Skeletal muscle tissue (tissue), 4 donors: ENCODE measurements at regions not wholly inside any gene's neighbourhood (a gene's known extent, or its start where the extent isn't known, plus 50 kb on each side); places are given as distances from the start of the nearest gene placed in this dataset. TPM values are rescaled to one million over a fixed set of nuclear protein-coding genes. Genes with fewer than 3 reads are reported as not detected.

Experiments used
- H3K27ac ChIP-seq: one replicate; pipeline ENCODE4 v1.7.0; 2013; ENCODE audit warnings: mild to moderate bottlenecking, low read depth, low read length, inconsistent platforms
- H3K27me3 ChIP-seq, 3 donors: one replicate each; pipeline ENCODE4 v1.7.0; 2013; ENCODE audit warnings: low read length in 3 of 3; ENCODE audit not compliant: control insufficient read depth in 3 of 3, insufficient read depth in 3 of 3
- H3K36me3 ChIP-seq, 3 donors: one replicate each; pipeline ENCODE4 v1.7.0; 2013; ENCODE audit warnings: low read length in 3 of 3; ENCODE audit not compliant: control insufficient read depth in 3 of 3, insufficient read depth in 3 of 3
- H3K4me1 ChIP-seq, 3 donors: one replicate each; pipeline ENCODE4 v1.7.0; 2013; ENCODE audit warnings: low read length in 3 of 3, mild to moderate bottlenecking in 3 of 3; ENCODE audit not compliant: control insufficient read depth in 3 of 3, insufficient read depth in 3 of 3
- H3K4me3 ChIP-seq, 3 donors: one replicate each; pipeline ENCODE4 v1.7.0; 2013; ENCODE audit warnings: low read length in 3 of 3
- H3K9ac ChIP-seq, 3 donors: one replicate each; pipeline ENCODE4 v1.7.0; 2013; ENCODE audit warnings: low read length in 3 of 3, mild to moderate bottlenecking in 3 of 3, moderate library complexity in 2 of 3, low read depth in 1 of 3
- H3K9me3 ChIP-seq, 3 donors: one replicate each; pipeline ENCODE4 v1.7.0; 2013; ENCODE audit warnings: low read length in 3 of 3; ENCODE audit not compliant: control insufficient read depth in 3 of 3
- small RNA-seq: library from RNA; depleted of rRNA; stranded (forward); fragments of <200 nt; gene quantifications from one replicate; pipeline ENCODE3, GENCODE V24; 2014
- donor health status: Osteomylitis.

DNA sequence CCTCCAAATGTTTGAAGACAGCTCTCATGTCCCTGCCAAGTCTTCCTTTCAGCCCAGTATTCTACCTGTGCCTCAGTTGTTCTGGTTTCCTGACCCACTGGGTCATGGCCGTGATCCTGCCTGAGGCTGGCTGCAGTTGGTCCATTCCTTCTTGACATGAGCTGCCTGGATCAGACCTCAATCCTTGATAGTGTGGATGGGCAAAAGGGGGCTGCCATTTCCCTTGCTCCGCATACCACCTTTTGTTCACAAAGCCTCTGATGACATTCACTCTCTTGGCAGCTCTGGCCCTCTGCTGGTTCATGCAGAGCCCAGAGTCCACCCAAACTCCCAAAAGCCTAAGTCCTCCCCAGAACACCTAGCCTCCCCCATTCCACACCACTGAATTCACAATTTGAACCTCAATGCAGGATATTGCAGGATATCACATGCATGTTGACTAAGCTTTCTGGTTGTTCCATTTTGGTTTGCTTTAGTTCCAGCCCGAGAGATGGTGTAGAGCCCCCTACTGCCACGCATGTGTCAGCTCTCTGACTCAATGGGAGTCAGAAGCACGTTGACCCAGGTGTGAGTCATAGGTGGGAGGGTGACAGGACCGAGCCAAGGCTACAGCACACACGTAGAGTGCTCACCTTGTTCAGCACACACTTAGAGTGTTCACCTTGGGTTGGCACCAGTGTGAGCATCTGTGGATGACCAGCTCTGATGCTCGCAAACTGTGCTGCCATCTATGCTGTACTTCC lies 137.2 kb downstream of the MTX3 start:
- H3K27me3 ChIP-seq = no peaks in the 10 kb centered on the region
- peaks cover 3 to 4% (median 4%) of the 10 kb centered on the region in 3 donors for H3K4me1 ChIP-seq
- H3K27ac ChIP-seq = no peak overlapping the region
- no peaks in the 10 kb centered on the region for H3K36me3 ChIP-seq
- H3K9ac ChIP-seq = no peak overlapping the region
- H3K9me3 ChIP-seq = no peaks in the 10 kb centered on the region
- no peak overlapping the region for H3K4me3 ChIP-seq

DNA sequence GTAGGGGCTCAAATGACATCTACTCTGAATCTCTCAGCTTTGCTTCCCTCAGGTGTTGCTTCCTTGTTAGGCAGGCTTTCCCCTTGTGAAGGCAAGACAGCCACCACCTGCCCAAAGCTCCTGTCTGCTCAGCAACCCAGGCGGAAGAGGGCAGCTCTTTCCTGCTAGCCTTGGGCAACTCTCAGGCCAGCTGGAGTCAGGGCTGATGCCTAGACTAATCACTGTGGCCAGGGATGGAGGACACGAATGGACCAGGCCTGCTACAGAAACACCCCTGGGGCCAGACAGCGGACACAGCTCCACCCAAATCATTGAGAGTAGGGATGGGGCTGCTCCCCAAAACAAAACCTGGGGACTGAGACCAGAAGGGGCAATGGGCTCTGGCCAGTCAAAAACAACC lies 138.0 kb downstream of the MTX3 start:
- H3K27me3 ChIP-seq = no peaks in the 10 kb centered on the region
- H3K9me3 ChIP-seq = no peaks in the 10 kb centered on the region
- no peak overlapping the region for H3K9ac ChIP-seq
- no peaks in the 10 kb centered on the region for H3K36me3 ChIP-seq
- H3K27ac ChIP-seq = no peak overlapping the region
- H3K4me3 ChIP-seq = no peak overlapping the region
- H3K4me1 ChIP-seq = peaks cover 0 to 3% (median 3%) of the 10 kb centered on the region in 3 donors

DNA sequence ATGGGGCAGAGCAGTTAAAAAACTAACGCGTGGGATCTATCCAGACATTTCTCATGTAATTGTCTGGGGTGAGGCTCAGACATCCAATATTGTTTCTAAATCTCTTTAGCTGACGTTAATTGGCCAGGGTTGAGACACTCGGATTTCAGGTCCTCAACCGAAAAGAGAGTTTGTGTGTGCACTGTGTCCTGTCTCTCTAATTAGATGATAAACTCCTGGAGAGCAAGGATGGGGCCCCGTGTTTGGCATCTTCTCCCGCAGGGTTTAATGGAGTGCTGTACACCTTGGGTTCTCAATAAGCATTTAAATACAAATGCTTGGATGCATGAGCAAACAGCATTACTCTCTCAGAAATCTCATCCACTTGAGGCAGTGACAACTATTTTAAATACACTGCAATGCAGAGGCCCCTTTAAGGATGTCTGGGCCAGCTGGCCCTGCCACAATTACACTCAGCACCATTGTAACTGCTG lies 139.6 kb downstream of the MTX3 start:
- H3K4me3 ChIP-seq = no peak overlapping the region
- H3K9me3 ChIP-seq = no peaks in the 10 kb centered on the region
- H3K4me1 ChIP-seq = no peaks in the 10 kb centered on the region
- peak overlapping the region; percentile 56 for H3K27ac ChIP-seq
- H3K36me3 ChIP-seq = no peaks in the 10 kb centered on the region
- H3K27me3 ChIP-seq = no peaks in the 10 kb centered on the region
- H3K9ac ChIP-seq = no peak overlapping the region

DNA sequence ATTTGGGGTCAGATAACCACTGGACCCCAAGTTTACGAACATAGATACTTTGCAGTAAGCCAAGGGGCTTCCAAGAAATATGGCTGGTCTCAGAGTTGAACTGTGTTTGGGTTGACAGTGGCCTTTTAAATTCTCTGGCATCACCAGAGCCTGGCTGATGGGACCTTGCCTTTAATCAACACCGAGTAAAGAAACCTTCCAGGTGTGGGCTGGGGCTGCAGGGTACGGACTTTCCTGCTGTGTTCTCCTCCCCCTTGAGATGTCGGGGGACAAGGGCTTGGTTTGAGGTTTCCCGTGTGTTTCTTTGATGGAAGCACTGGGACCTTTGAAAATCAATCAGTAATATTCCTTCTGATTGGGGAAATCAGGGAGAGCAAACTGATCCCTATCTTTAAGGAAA lies 140.1 kb downstream of the MTX3 start:
- Histone ChIP-seq H3K36me3 (no peaks in the 10 kb centered on the region), H3K4me3 (no peak overlapping the region), H3K27me3 (no peaks in the 10 kb centered on the region), H3K9me3 (no peaks in the 10 kb centered on the region), H3K27ac (peak overlapping the region; percentile 56), H3K9ac (no peak overlapping the region), H3K4me1 (no peaks in the 10 kb centered on the region)

DNA sequence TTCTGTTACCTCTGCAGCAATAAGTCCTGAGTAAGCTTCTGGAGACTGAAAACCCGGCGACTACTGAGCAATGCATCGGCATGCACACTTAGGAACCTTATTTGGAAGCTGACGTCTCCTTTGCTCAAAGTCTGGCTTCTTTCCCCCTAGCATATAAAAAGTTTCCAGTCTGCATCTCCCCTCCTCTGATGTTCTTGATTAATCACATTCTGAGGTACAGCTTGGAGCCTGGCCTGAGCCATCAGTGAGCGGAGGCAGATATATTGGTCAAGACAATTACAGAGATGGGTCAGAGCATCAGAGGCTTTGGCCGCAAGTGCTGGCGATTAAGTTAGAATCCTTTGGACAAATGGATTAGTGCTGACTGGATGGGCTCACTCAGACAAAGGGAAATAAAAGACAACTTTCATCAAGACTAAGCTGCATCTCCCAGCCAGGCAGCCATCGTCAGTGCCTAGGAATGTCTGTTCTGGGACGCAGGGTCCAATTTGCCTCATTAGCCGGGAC lies 140.7 kb downstream of the MTX3 start:
- Histone ChIP-seq H3K9ac (no peak overlapping the region), H3K4me1 (peaks cover 0 to 4% (median 0%) of the 10 kb centered on the region in 3 donors), H3K36me3 (no peaks in the 10 kb centered on the region), H3K9me3 (no peaks in the 10 kb centered on the region), H3K27ac (peak overlapping the region; percentile 38), H3K4me3 (no peak overlapping the region), H3K27me3 (no peaks in the 10 kb centered on the region)

DNA sequence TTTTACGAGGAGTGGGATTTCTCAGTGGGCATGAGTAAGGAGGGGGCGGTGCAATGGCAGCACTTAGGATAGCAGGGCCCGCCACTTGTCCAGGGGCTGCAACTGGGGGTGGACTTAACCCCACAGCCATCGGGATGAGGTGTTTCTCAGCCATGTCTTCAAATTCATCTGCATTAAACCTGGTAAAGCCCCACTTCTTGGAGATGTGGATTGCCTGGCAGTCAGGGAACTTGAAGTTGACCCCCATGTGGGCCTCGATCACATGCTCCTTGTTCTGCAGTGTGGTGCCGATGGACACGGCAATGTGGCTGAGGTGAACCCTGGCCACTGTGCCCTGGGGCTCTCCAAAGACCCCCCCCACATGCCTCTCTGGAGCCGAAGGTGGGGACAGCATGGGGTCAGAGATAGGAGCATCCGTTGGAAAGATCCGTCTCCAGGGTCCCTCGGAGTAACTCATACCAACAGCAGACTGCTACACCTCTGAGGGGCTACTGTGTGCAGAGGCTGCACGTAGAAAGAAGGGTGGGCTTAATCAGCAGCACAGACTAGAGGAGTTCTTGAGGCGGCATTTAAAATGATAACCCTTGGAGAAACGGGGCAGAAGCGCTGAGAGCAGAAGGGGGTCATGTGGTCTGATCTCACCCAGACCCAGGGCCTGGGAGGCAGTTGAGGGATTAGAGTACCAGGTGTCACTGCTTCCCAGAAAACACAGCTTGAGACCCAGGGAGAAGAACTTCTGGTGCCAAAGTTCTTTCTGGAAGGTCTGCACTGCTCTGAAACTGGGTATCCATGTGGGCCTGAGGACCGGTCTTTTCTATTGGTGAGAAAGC lies 141.4 kb downstream of the MTX3 start:
- H3K27me3 ChIP-seq = no peaks in the 10 kb centered on the region
- peak overlapping the region; percentile 38 for H3K27ac ChIP-seq
- no peaks in the 10 kb centered on the region for H3K9me3 ChIP-seq
- no peak overlapping the region for H3K4me3 ChIP-seq
- no peaks in the 10 kb centered on the region for H3K36me3 ChIP-seq
- peaks cover 0 to 4% (median under 1%) of the 10 kb centered on the region in 3 donors for H3K4me1 ChIP-seq
- no peak overlapping the region for H3K9ac ChIP-seq

Small RNA genes lying in the stretch of these regions (small RNA-seq; reads per million reads assigned to genes)
- gene AC008496.1 = not detected
